SU-DHL-6 (cell line): ENCODE measurements at regions not wholly inside any gene's neighbourhood (a gene's known extent, or its start where the extent isn't known, plus 50 kb on each side); places are given as distances from the start of the nearest gene placed in this dataset.

ENCODE experiments used
- H2AFZ ChIP-seq: fragments of 200-600 bp; sonication (generic); 2 replicates; pipeline ENCODE4 v1.6.1; 2014; ENCODE audit warnings: low read depth, mild to moderate bottlenecking, moderate library complexity, mixed read lengths, antibody characterized with exemption, low read length; ENCODE audit not compliant: severe bottlenecking
- H3F3A ChIP-seq: fragments of 200-600 bp; shearing (Covaris generic); 2 replicates; pipeline ENCODE4 v1.6.0; 2016; ENCODE audit warnings: antibody characterized with exemption, mild to moderate bottlenecking; ENCODE audit not compliant: insufficient read depth
- H3K27ac ChIP-seq: fragments of 200-600 bp; sonication (generic); 2 replicates; pipeline ENCODE4 v1.5.1; 2016; ENCODE audit warnings: low read depth, mild to moderate bottlenecking, low read length, moderate library complexity, mixed read lengths
- H3K27me3 ChIP-seq: fragments of 200-600 bp; sonication (generic), shearing (Covaris generic); 2 replicates; pipeline ENCODE4 v1.6.0; 2014; ENCODE audit warnings: mild to moderate bottlenecking, low read length
- H3K36me3 ChIP-seq: fragments of 200-600 bp; sonication (generic); 2 replicates; pipeline ENCODE4 v1.6.1; 2014; ENCODE audit warnings: mild to moderate bottlenecking, low read length, mixed read lengths
- H3K4me2 ChIP-seq: fragments of 300-600, 200-600 bp; shearing (Covaris generic), sonication (generic); 2 replicates; pipeline ENCODE4 v1.6.0; 2014; ENCODE audit warnings: low read length, low read depth, mild to moderate bottlenecking; ENCODE audit not compliant: poor library complexity, severe bottlenecking
- H3K4me3 ChIP-seq: fragments of 200-600 bp; sonication (generic); 2 replicates; pipeline ENCODE4 v1.5.1; 2014; ENCODE audit warnings: antibody characterized with exemption, low read length, mild to moderate bottlenecking, mixed read lengths; ENCODE audit not compliant: insufficient read depth, poor library complexity, severe bottlenecking
- H3K79me2 ChIP-seq: fragments of 200-600 bp; sonication (generic); 2 replicates; pipeline ENCODE4 v1.6.1; 2014; ENCODE audit warnings: mild to moderate bottlenecking, low read length, moderate library complexity; ENCODE audit not compliant: insufficient read depth
- H3K9ac ChIP-seq: fragments of 200-600 bp; sonication (generic); 2 replicates; pipeline ENCODE4 v1.7.0; 2014; ENCODE audit warnings: mild to moderate bottlenecking, low read length
- H3K9me2 ChIP-seq: fragments of 200-600 bp; sonication (generic); replicated peaks from 2 replicates; pipeline ENCODE4 v1.6.1; 2014; ENCODE audit warnings: low read length; ENCODE audit not compliant: insufficient read depth
- H3K9me3 ChIP-seq: fragments of 200-600 bp; sonication (generic); 2 replicates; pipeline ENCODE4 v1.6.1; 2014; ENCODE audit warnings: low read length, mixed read lengths; ENCODE audit not compliant: insufficient read depth
- H4K20me1 ChIP-seq: fragments of 200-600 bp; sonication (generic); 2 replicates; pipeline ENCODE4 v1.6.1; 2014; ENCODE audit warnings: low read depth, mild to moderate bottlenecking, antibody characterized with exemption, low read length, moderate library complexity, mixed read lengths
- EZH2phosphoT487 ChIP-seq: fragments of 200-600 bp; sonication (generic), shearing (Covaris generic); conservative IDR thresholded peaks from 2 replicates; pipeline ENCODE4 v1.6.1; 2018; ENCODE audit warnings: mild to moderate bottlenecking, antibody characterized with exemption, low read length, moderate library complexity, mixed read lengths
- TF ChIP-seq, protein P1 (sequence below): fragments of 200-600 bp; sonication (generic); IDR thresholded peaks from one replicate; pipeline ENCODE4 v1.5.1; 2017; ENCODE audit warnings: antibody characterized with exemption, mild to moderate bottlenecking, low read length, moderate library complexity; ENCODE audit not compliant: insufficient read depth, poor library complexity, severe bottlenecking

DNA sequence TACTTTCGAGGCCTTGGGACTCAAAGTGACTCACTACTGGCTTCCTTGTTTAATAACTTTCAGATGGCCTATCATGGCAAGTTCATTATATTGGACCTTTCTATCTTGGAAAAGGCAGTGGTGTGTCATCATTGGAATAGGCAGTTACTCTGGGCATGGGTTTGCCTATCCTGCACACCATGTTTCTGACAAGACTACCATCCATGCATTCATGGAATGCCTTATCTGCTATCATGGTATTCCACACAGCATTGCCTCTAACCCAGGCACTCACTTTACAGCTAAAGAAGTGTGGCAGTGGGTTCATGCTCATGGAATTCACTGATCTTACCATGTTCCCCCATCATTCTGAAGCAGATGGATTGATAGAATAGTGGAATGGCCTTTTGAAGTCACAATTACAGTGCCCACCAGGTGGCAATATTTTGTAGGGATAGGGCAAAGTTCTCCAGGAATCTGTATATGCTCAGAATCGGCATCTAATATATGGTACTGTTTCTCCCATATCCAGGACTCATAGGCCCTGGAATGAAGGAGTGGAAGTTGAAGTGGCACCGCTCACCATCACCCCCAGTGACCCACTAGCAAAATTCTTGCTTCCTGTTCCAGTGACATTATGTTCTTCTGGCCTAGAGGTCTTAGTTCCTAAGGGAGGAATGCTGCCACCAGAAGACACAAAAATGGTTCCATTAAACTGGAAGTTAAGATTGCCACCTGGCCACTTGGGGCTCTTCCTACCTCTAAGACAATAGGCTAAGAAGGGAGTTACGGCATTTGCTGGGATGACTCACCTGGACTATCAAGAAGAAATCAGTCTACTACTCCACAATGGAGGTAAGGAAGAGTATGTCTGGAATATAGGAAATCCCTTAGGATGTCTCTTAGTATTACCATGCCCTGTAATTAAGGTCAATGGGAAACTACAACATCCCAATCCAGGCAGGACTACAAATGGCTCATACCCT, 1161.4 kb downstream of the SI start:
- Histone ChIP-seq H3F3A (no peaks in the 10 kb centered on the region), H3K79me2 (no peaks in the 10 kb centered on the region), H4K20me1 (no peaks in the 10 kb centered on the region), H3K4me3 (no peak overlapping the region), H3K9me3 (no peaks in the 10 kb centered on the region; the same call in 1 of the 2 replicates), H3K27me3 (no peaks in the 10 kb centered on the region), H3K27ac (no peak overlapping the region), H3K9ac (no peak overlapping the region), H2AFZ (no peak overlapping the region), H3K36me3 (0 out of 2 replicates have a peak, but pooled peaks cover 2% of the 10 kb centered on the region), H3K9me2 (no peaks in the 10 kb centered on the region), H3K4me2 (no peak overlapping the region)
- TF ChIP-seq, protein P1, sequence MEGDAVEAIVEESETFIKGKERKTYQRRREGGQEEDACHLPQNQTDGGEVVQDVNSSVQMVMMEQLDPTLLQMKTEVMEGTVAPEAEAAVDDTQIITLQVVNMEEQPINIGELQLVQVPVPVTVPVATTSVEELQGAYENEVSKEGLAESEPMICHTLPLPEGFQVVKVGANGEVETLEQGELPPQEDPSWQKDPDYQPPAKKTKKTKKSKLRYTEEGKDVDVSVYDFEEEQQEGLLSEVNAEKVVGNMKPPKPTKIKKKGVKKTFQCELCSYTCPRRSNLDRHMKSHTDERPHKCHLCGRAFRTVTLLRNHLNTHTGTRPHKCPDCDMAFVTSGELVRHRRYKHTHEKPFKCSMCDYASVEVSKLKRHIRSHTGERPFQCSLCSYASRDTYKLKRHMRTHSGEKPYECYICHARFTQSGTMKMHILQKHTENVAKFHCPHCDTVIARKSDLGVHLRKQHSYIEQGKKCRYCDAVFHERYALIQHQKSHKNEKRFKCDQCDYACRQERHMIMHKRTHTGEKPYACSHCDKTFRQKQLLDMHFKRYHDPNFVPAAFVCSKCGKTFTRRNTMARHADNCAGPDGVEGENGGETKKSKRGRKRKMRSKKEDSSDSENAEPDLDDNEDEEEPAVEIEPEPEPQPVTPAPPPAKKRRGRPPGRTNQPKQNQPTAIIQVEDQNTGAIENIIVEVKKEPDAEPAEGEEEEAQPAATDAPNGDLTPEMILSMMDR = peak; percentile 20
- TF ChIP-seq EZH2phosphoT487 = no peak

DNA sequence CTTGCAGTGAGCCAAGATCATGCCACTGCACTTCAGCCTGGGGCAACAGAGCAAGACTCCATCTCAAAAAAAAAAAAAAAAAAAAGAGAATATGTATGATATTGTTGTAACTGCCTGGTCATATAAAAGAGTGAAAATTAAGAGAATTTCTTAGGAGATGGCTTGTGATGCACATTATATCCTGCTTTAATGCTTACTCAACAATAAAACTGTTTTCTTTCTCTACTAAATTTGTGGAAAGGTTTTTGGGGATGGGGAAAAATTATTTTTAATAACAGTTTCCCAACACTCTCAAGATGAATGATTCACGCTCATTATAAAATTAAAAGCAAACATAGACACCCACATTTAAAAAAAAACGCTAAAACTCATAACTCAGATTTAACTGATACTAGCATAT, 1163.0 kb downstream of the SI start:
- TF ChIP-seq, protein P1 = no peak
- TF ChIP-seq EZH2phosphoT487 = no peak
- no peak overlapping the region for H2AFZ ChIP-seq
- H3F3A ChIP-seq = no peaks in the 10 kb centered on the region
- no peak overlapping the region for H3K4me3 ChIP-seq
- no peaks in the 10 kb centered on the region for H4K20me1 ChIP-seq
- no peaks in the 10 kb centered on the region for H3K9me3 ChIP-seq
- H3K27ac ChIP-seq = no peak overlapping the region
- no peak overlapping the region for H3K9ac ChIP-seq
- H3K9me2 ChIP-seq = no peaks in the 10 kb centered on the region
- H3K4me2 ChIP-seq = no peak overlapping the region
- H3K36me3 ChIP-seq = no peaks in the 10 kb centered on the region
- no peaks in the 10 kb centered on the region for H3K79me2 ChIP-seq
- H3K27me3 ChIP-seq = no peaks in the 10 kb centered on the region

DNA sequence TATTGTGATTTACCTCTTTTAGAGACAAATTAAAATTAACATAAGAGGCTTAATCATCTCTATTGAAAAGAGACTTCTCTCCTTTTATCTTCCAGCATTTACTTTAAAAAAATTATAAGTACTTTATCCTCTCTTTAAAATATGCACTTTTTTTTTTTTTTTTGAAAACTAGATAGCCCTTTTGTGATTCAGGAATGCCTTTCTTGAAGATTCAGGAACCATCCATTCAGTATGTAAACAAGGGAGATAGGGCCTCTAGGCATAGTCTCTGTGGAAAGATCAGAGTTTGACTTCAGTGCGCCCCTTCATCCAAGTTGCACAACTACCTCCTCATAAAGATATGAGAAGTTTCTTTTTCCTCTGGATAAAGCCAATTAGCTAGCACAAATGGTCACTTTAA, 1163.7 kb downstream of the SI start:
- no peak overlapping the region for H3K4me3 ChIP-seq
- no peak overlapping the region for H3K9ac ChIP-seq
- no peaks in the 10 kb centered on the region for H3K9me2 ChIP-seq
- no peaks in the 10 kb centered on the region for H3K9me3 ChIP-seq
- H3K36me3 ChIP-seq = no peaks in the 10 kb centered on the region
- H3K27ac ChIP-seq = no peak overlapping the region
- no peak overlapping the region for H3K4me2 ChIP-seq
- H3K79me2 ChIP-seq = no peaks in the 10 kb centered on the region
- H3K27me3 ChIP-seq = no peaks in the 10 kb centered on the region
- H4K20me1 ChIP-seq = no peaks in the 10 kb centered on the region
- H2AFZ ChIP-seq = peak overlapping the region; percentile 0
- no peak for TF ChIP-seq EZH2phosphoT487
- TF ChIP-seq, protein P1 = no peak
- H3F3A ChIP-seq = no peaks in the 10 kb centered on the region
